GM21619 (cell line): ENCODE measurements at regions not wholly inside any gene's neighbourhood (a gene's known extent, or its start where the extent isn't known, plus 50 kb on each side); places are given as distances from the start of the nearest gene placed in this dataset.

Source experiments
- ATAC-seq: cut with Tn5 transposase; IDR thresholded peaks from one replicate; pipeline ENCODE4 v1.9.1; 2021; ENCODE audit not compliant: unreplicated experiment

- no peak for ATAC-seq
Observed at GRCh38 chr2:30339071-30339470, 107.7 kb downstream of the LBH start.

GRCh38 chr2:30341500-30342267 is 105.4 kb upstream of the LCLAT1 start:
- ATAC-seq, result no peak

DNA sequence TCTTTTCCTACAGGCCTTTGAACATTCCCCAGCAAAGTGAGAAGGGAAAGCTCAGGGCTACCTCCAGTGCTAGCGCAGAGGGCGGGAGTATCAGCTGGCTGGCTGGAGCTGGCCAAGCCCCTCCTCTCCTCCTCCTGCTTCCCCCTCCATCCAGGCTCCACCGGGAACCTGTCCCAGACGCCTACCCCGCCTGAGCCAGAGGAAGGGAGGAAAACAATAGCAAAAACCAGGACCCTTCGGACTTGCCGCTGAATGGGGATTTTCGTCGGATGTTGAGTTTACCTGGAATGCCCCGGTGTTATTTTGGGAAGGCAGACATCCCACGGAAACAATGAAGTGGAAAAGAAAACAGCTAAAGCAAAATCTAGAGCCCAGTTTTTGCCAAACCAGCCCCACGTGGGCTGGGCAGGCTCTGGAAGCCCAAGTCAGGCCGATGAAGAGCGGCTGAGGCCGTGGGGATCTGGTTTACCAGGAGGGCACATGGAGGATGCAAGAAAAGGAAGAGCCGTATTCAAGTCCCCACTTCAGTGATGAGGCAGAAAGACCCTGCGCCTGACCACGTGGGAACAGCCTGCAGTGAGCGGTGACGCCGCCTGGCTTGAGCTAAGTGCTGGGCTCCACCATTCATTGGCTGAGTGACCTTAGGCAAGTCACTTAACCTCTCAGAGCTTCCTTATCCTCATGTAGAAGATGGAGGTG is 100.4 kb upstream of the LCLAT1 start:
- ATAC-seq, result no peak

GRCh38 chr2:30348825-30349224 is 98.2 kb upstream of the LCLAT1 start:
- ATAC-seq, result no peak

GRCh38 chr2:30349691-30350090 is 97.4 kb upstream of the LCLAT1 start:
- ATAC-seq, result no peak

- ATAC-seq, result no peak
Observed at GRCh38 chr2:30351116-30351515, 95.9 kb upstream of the LCLAT1 start.

- no peak for ATAC-seq
Observed at GRCh38 chr2:30351949-30352348, 95.1 kb upstream of the LCLAT1 start.

DNA sequence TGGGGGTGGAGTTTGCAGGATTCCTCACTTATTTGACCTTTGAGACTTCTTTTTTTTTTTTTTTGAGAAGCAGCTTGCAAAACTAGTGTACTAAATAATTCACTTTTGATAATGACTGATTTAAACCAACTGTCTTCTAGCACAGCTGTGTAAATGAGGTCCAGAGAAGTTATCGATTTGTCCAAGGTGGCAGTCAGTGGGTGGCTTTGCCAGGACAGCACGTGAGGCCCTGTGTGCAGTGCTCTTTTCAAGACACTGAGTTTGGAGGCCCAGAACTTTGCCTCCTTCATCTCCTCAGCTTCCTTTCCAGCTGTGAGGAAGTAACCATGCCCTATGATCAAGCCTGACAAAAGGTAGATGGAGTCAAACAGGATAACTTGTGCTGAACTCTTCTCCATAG is 92.9 kb upstream of the LCLAT1 start:
- ATAC-seq, result no peak

GRCh38 chr2:30354621-30355020 is 92.4 kb upstream of the LCLAT1 start:
- ATAC-seq, result no peak

DNA sequence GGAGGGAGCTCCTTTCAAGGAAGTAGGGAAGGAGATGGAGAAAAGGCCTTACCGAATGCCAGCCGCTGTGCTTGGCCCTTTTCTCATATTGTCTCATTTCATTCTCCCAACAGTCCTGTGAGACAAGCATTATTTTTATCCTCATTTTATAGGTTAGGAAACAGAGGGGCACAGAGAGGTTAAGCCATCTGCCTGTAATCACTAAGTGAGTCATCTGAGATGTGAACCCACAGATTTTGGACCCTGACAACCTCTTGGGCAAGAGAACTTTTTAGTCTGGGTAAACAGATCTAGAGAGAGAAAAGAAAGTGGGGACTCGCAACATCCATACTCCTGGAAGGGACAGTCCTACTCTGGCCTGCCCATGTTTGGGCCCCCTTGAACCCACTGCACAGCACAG is 91.7 kb upstream of the LCLAT1 start:
- ATAC-seq, result no peak

- ATAC-seq, result no peak
Observed at GRCh38 chr2:30356071-30356470, 91.0 kb upstream of the LCLAT1 start.

DNA sequence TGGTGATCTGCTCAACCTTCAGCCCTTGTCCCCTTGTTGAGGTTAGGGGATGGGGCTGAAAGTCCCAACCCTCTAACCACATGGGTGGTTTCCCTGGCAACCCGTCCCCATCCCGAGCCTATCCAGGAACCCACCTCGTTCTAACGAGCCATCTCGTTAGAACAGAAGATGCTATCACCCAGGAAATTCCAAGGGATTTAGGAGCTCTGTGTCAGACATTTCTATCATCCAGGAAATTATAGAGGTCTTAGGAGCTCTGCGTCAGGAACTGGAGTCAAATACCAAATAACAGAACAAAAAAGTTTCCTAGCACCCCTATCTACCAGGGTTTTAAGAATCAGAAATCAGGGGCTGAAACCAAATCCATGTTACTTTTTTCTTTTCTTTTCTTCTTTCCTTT is 90.3 kb upstream of the LCLAT1 start:
- ATAC-seq, result no peak

DNA sequence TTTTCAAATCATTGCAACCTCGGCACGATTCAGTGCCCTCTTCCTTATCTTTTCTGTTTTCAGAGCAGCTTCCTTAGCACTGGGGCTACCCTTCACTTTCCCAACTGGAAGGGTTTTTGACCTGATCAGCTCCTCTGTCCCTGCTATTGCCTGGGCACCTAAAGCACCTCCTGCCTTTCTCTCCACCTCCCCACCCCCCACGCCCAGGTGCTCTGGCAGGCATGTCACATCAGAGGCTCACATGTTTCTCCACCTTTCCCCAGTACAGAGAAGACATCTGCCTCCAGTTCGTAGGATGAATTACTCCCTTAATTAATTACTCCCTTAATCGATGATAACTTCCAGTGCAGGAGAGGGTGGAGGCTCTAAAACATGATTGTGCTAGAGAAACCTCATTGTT is 88.7 kb upstream of the LCLAT1 start:
- ATAC-seq, result no peak

- no peak for ATAC-seq
Observed at GRCh38 chr2:30358842-30359241, 88.2 kb upstream of the LCLAT1 start.

DNA sequence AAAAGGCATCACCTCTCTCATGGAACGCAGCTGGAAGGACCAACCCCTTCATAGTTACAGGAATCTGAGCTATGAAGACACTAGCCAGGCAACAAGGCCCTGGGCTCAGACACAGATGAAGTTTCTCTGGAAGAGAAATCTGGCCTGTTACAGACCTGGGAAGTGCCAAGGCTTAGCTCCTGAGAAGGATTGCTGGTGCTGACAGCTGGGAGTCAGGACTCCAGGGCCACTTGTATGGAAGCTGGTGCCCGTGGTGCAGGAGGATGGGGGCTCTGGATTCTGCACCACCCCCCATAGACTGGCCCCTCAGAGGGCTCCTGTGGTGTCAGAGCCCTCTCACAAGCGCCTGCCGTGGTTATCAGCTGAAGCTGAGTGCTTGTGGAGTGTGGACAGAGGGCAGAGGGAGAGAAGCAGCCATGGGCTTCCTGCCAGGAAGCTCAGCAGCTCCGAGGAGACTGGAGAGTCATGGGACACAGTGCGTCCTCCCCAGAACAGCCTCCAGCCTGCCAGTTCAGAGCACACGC is 87.3 kb upstream of the LCLAT1 start:
- ATAC-seq, result no peak

DNA sequence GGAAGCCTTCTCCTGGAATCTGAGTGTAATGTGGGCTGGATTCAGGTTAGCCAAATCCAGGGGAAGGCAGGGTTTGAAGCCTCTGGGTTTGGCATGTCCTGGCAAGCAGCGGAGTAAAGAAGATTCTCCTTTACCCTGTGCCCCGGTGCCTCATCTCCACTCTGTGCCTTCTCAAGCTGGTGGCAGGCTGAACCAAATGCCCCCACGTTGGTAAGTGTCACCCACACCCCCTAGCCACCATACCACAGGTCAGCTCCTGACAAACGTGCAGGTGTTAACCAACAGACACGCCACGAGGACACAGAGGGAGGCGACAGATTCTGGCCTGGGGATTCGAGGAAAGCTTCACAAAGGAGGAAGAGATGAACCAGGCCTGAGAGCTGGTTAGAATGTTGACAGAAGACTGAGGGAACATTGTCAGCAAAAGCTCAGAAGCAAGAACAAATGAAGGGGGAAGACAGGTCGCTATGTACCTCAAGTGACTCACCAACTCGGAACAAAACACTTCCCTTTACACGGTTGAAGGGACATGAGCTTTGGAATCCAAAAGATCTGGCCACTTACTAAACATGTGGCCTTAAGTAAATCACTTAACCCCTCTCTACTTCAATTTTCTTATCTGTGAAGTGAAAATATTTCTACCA is 85.2 kb upstream of the LCLAT1 start:
- ATAC-seq, result no peak

GRCh38 chr2:30362468-30363081 is 84.5 kb upstream of the LCLAT1 start:
- ATAC-seq, result no peak

GRCh38 chr2:30363406-30363805 is 83.6 kb upstream of the LCLAT1 start:
- ATAC-seq, result no peak

GRCh38 chr2:30365201-30365600 is 81.8 kb upstream of the LCLAT1 start:
- ATAC-seq, result no peak

DNA sequence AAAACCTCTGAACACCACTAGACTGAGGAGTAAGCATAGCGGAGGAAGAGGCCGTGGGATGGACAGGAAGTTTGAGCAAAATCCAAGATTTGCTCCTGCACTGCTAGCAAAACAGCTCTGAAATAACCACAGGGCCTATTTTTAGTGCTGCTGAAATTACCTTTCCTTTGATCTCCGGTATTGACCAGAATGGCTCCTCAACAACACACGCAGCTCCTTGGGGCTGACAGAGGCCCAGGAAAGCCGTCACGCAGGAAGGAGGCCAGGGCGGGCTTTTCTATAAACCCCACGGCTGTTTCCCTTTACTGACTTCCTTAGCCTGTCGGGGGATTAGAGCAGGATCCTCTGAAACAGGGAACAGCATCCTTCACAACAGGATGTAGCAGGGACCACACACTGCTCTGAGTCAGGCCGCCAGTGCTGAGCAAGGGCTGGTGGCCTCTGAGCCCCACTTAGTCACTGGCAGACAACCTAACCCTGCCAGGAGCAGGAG is 80.8 kb upstream of the LCLAT1 start:
- ATAC-seq, result no peak
